ENCODE measurements at regions not wholly inside any gene's neighbourhood (a gene's known extent, or its start where the extent isn't known, plus 50 kb on each side); places are given as distances from the start of the nearest gene placed in this dataset.
"Not testable (repeated sequence)": the region's sequence is repeated elsewhere in the genome, so short reads cannot be mapped to it uniquely, and the experiment has no call there.

- Histone ChIP-seq H3K4me1 (ENCODE audit: control insufficient read depth, insufficient read depth, low read length, poor library complexity, severe bottlenecking) (no peaks in the 10 kb centered on the region), H3K36me3 (ENCODE audit: control insufficient read depth, insufficient read depth, low read length) (no peaks in the 10 kb centered on the region), H3K27ac (ENCODE audit: low read depth, low read length, severe bottlenecking) (no peak overlapping the region), H3K4me3 (ENCODE audit: extremely low read depth, insufficient read depth, low read length, poor library complexity, severe bottlenecking) (no peak overlapping the region), H3K9me3 (ENCODE audit: control insufficient read depth, low read length) (no peaks in the 10 kb centered on the region)
- 68 to 72% methylated on average over 8 to 9 of the region's 10 CpGs for WGBS, 2 experiments (ENCODE audit: insufficient coverage in 2 of 2)
Observed at GRCh38 chr4:8682725-8683124, 90.2 kb downstream of the CPZ start.

GRCh38 chr4:8682296-8682695, 89.7 kb downstream of the CPZ start:
- H3K4me1 ChIP-seq (ENCODE audit: control insufficient read depth, insufficient read depth, low read length, poor library complexity, severe bottlenecking) = no peaks in the 10 kb centered on the region
- no peak overlapping the region for H3K27ac ChIP-seq (ENCODE audit: low read depth, low read length, severe bottlenecking)
- no peak overlapping the region for H3K4me3 ChIP-seq (ENCODE audit: extremely low read depth, insufficient read depth, low read length, poor library complexity, severe bottlenecking)
- no peaks in the 10 kb centered on the region for H3K36me3 ChIP-seq (ENCODE audit: control insufficient read depth, insufficient read depth, low read length)
- H3K9me3 ChIP-seq (ENCODE audit: control insufficient read depth, low read length) = no peaks in the 10 kb centered on the region
- WGBS, 2 experiments (ENCODE audit: insufficient coverage in 2 of 2) = 76 to 81% methylated on average over 3 to 4 of the region's 4 CpGs

DNA sequence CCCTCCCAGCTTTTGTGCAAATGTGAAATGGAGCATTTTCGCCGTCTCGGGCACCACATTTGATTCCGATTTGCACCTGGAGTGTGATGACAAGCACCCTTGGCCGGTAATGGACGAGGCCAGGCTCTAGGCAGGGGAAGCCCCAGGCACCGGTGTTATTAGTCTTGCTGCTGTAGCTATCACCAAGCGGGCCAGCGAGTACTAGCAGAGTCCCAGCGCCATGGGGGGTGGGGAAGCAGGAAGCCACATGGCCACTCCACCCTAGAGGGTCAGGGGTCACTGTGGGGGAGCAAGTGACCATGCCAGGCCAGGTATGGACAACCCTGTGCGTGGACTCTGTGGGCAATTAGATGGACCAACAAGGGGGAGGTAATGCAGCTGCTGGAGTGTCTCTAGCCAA, 88.8 kb downstream of the CPZ start:
- H3K4me1 ChIP-seq (ENCODE audit: control insufficient read depth, insufficient read depth, low read length, poor library complexity, severe bottlenecking) = no peaks in the 10 kb centered on the region
- 80 to 98% methylated on average over 7 to 11 of the region's 11 CpGs for WGBS, 2 experiments (ENCODE audit: insufficient coverage in 2 of 2)
- H3K36me3 ChIP-seq (ENCODE audit: control insufficient read depth, insufficient read depth, low read length) = no peaks in the 10 kb centered on the region
- H3K27ac ChIP-seq (ENCODE audit: low read depth, low read length, severe bottlenecking) = no peak overlapping the region
- H3K4me3 ChIP-seq (ENCODE audit: extremely low read depth, insufficient read depth, low read length, poor library complexity, severe bottlenecking) = no peak overlapping the region
- H3K9me3 ChIP-seq (ENCODE audit: control insufficient read depth, low read length) = no peaks in the 10 kb centered on the region

GRCh38 chr4:8679032-8679431, 86.5 kb downstream of the CPZ start:
- no peak overlapping the region for H3K27ac ChIP-seq (ENCODE audit: low read depth, low read length, severe bottlenecking)
- no peaks in the 10 kb centered on the region for H3K4me1 ChIP-seq (ENCODE audit: control insufficient read depth, insufficient read depth, low read length, poor library complexity, severe bottlenecking)
- H3K4me3 ChIP-seq (ENCODE audit: extremely low read depth, insufficient read depth, low read length, poor library complexity, severe bottlenecking) = no peak overlapping the region
- 44 to 72% methylated on average over 1 to 2 of the region's 2 CpGs for WGBS, 2 experiments (ENCODE audit: insufficient coverage in 2 of 2)
- no peaks in the 10 kb centered on the region for H3K36me3 ChIP-seq (ENCODE audit: control insufficient read depth, insufficient read depth, low read length)
- no peaks in the 10 kb centered on the region for H3K9me3 ChIP-seq (ENCODE audit: control insufficient read depth, low read length)

- H3K27ac ChIP-seq (ENCODE audit: low read depth, low read length, severe bottlenecking) = no peak overlapping the region
- no peaks in the 10 kb centered on the region for H3K4me1 ChIP-seq (ENCODE audit: control insufficient read depth, insufficient read depth, low read length, poor library complexity, severe bottlenecking)
- H3K36me3 ChIP-seq (ENCODE audit: control insufficient read depth, insufficient read depth, low read length) = no peaks in the 10 kb centered on the region
- 88 to 100% methylated on average over 6 to 9 of the region's 11 CpGs for WGBS, 2 experiments (ENCODE audit: insufficient coverage in 2 of 2)
- no peaks in the 10 kb centered on the region for H3K9me3 ChIP-seq (ENCODE audit: control insufficient read depth, low read length)
- H3K4me3 ChIP-seq (ENCODE audit: extremely low read depth, insufficient read depth, low read length, poor library complexity, severe bottlenecking) = no peak overlapping the region
Observed at GRCh38 chr4:8676676-8677075, 84.1 kb downstream of the CPZ start.

DNA sequence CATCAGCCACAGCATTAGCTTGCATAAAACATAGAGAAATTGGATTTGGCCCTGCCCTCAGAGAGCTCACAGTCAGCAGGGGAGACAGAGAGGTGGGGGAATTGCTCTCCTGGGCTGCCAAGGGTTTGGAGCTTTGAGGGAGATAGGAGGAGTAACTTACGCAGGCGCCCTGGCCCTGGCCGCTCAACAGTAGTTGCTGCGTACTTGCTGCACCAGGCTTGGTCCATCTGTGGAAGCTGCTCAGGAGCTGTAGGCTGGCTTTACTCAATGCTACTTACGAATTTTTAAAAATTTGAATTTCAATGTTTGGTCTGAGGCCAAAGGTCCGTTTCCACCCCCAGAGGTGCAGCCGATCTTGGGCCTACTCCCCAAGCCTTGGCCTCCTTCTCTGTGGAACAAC, 83.3 kb downstream of the CPZ start:
- no peaks in the 10 kb centered on the region for H3K9me3 ChIP-seq (ENCODE audit: control insufficient read depth, low read length)
- WGBS, 2 experiments (ENCODE audit: insufficient coverage in 2 of 2) = 76 to 85% methylated on average over 6 to 7 of the region's 7 CpGs
- H3K36me3 ChIP-seq (ENCODE audit: control insufficient read depth, insufficient read depth, low read length) = no peaks in the 10 kb centered on the region
- no peak overlapping the region for H3K27ac ChIP-seq (ENCODE audit: low read depth, low read length, severe bottlenecking)
- no peaks in the 10 kb centered on the region for H3K4me1 ChIP-seq (ENCODE audit: control insufficient read depth, insufficient read depth, low read length, poor library complexity, severe bottlenecking)
- no peak overlapping the region for H3K4me3 ChIP-seq (ENCODE audit: extremely low read depth, insufficient read depth, low read length, poor library complexity, severe bottlenecking)

DNA sequence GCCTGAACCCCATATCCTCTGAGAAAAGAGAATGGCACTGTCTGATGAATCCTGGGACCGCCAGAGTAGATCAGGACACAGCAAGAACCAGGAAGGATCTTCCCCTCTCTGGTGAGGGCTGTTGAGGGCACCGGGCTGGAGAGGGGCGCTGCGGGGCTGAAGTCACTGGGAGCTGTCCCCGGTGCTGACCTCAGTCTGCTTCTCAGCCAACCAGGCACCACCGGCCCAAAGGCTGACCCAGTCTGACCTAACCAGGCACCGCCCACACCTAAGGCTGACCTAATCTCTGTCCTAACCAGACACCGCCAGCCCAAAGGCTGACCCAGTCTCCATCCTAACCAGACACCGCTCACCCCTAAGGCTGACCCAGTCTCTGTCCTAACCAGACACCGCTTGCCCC, 82.8 kb downstream of the CPZ start:
- 23 to 33% methylated on average over 7 to 8 of the region's 10 CpGs for WGBS, 2 experiments (ENCODE audit: insufficient coverage in 2 of 2)
- Histone ChIP-seq H3K4me1 (ENCODE audit: control insufficient read depth, insufficient read depth, low read length, poor library complexity, severe bottlenecking) (no peaks in the 10 kb centered on the region), H3K9me3 (ENCODE audit: control insufficient read depth, low read length) (no peaks in the 10 kb centered on the region), H3K36me3 (ENCODE audit: control insufficient read depth, insufficient read depth, low read length) (no peaks in the 10 kb centered on the region), H3K27ac (ENCODE audit: low read depth, low read length, severe bottlenecking) (no peak overlapping the region), H3K4me3 (ENCODE audit: extremely low read depth, insufficient read depth, low read length, poor library complexity, severe bottlenecking) (no peak overlapping the region)

GRCh38 chr4:8674311-8674885, 81.8 kb downstream of the CPZ start:
- Histone ChIP-seq H3K9me3 (ENCODE audit: control insufficient read depth, low read length) (no peaks in the 10 kb centered on the region), H3K36me3 (ENCODE audit: control insufficient read depth, insufficient read depth, low read length) (no peaks in the 10 kb centered on the region), H3K27ac (ENCODE audit: low read depth, low read length, severe bottlenecking) (no peak overlapping the region), H3K4me3 (ENCODE audit: extremely low read depth, insufficient read depth, low read length, poor library complexity, severe bottlenecking) (no peak overlapping the region), H3K4me1 (ENCODE audit: control insufficient read depth, insufficient read depth, low read length, poor library complexity, severe bottlenecking) (no peaks in the 10 kb centered on the region)
- 78 to 80% methylated on average over 8 to 12 of the region's 16 CpGs for WGBS, 2 experiments (ENCODE audit: insufficient coverage in 2 of 2)

- H3K36me3 ChIP-seq (ENCODE audit: control insufficient read depth, insufficient read depth, low read length); H3K4me1 ChIP-seq (ENCODE audit: control insufficient read depth, insufficient read depth, low read length, poor library complexity, severe bottlenecking); H3K27ac ChIP-seq (ENCODE audit: low read depth, low read length, severe bottlenecking); H3K4me3 ChIP-seq (ENCODE audit: extremely low read depth, insufficient read depth, low read length, poor library complexity, severe bottlenecking); H3K9me3 ChIP-seq (ENCODE audit: control insufficient read depth, low read length): not testable (repeated sequence)
- 43 to 69% methylated on average over 3 to 5 of the region's 5 CpGs for WGBS, 2 experiments (ENCODE audit: insufficient coverage in 2 of 2)
Observed at GRCh38 chr4:8673106-8673505, 80.5 kb downstream of the CPZ start.

DNA sequence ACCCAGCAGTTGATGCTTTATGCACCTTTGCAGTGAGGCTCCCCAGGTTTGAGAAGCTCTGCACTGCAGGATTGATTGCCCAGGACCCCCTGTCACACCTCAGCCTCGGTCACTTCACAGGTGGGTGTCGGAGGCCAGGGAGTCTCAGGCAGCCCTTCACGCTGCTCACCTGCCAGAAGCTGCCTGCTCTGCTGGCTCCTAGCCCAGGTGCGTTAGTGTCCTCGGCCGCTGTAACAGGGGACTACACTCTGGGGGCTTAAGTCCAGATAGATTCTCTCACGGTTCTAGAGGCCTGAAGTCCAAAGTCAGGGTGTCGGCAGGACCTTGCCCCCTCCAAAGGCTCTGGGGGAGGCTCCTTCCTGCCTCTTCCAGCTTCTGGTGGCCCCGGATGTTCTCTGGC, 79.9 kb downstream of the CPZ start:
- H3K4me1 ChIP-seq (ENCODE audit: control insufficient read depth, insufficient read depth, low read length, poor library complexity, severe bottlenecking) = no peaks in the 10 kb centered on the region
- H3K4me3 ChIP-seq (ENCODE audit: extremely low read depth, insufficient read depth, low read length, poor library complexity, severe bottlenecking) = no peak overlapping the region
- no peaks in the 10 kb centered on the region for H3K9me3 ChIP-seq (ENCODE audit: control insufficient read depth, low read length)
- no peak overlapping the region for H3K27ac ChIP-seq (ENCODE audit: low read depth, low read length, severe bottlenecking)
- H3K36me3 ChIP-seq (ENCODE audit: control insufficient read depth, insufficient read depth, low read length) = no peaks in the 10 kb centered on the region
- WGBS, 2 experiments (ENCODE audit: insufficient coverage in 2 of 2) = 83 to 88% methylated on average over 9 of the region's 9 CpGs

- Histone ChIP-seq H3K4me1 (ENCODE audit: control insufficient read depth, insufficient read depth, low read length, poor library complexity, severe bottlenecking) (no peaks in the 10 kb centered on the region), H3K9me3 (ENCODE audit: control insufficient read depth, low read length) (no peaks in the 10 kb centered on the region), H3K4me3 (ENCODE audit: extremely low read depth, insufficient read depth, low read length, poor library complexity, severe bottlenecking) (no peak overlapping the region), H3K36me3 (ENCODE audit: control insufficient read depth, insufficient read depth, low read length) (no peaks in the 10 kb centered on the region), H3K27ac (ENCODE audit: low read depth, low read length, severe bottlenecking) (no peak overlapping the region)
- WGBS, 2 experiments (ENCODE audit: insufficient coverage in 2 of 2) = 43 to 69% methylated on average over 6 to 9 of the region's 10 CpGs
Observed at GRCh38 chr4:8671712-8672290, 79.2 kb downstream of the CPZ start.
